G401 (cell line): ENCODE measurements at regions not wholly inside any gene's neighbourhood (a gene's known extent, or its start where the extent isn't known, plus 50 kb on each side); places are given as distances from the start of the nearest gene placed in this dataset.

ENCODE experiments used
- DNase-seq: peaks from one replicate; pipeline ENCODE4 v3.0.0-alpha.2; 2015; ENCODE audit warnings: low spot score
- in situ Hi-C: cut with HindIII; loops from 2 replicates; pipeline ENCODE4 v1.10.0; 2016; ENCODE audit warnings: low sequenced_read_pairs, mixed read lengths

GRCh38 chr2:136185981-136186776 is 68.2 kb upstream of the CXCR4 start:
- peak; percentile 29 for DNase-seq
- in situ Hi-C loops: no loop called here

GRCh38 chr2:136183097-136183496 is 65.1 kb upstream of the CXCR4 start:
- DNase-seq: peak; percentile 9
- in situ Hi-C loops: no loop called here

GRCh38 chr2:136182315-136182714 is 64.4 kb upstream of the CXCR4 start:
- in situ Hi-C loops: no loop called here
- DNase-seq: no peak

GRCh38 chr2:136179602-136179975 is 61.6 kb upstream of the CXCR4 start:
- DNase-seq: no peak
- in situ Hi-C loops: no loop called here

GRCh38 chr2:136178941-136179601 is 61.1 kb upstream of the CXCR4 start:
- DNase-seq: no peak
- in situ Hi-C loops: no loop called here

- in situ Hi-C loops: no loop called here
- DNase-seq: no peak
Observed at GRCh38 chr2:136175868-136176267, 57.9 kb upstream of the CXCR4 start.

GRCh38 chr2:136175466-136175865 is 57.5 kb upstream of the CXCR4 start:
- in situ Hi-C loops: no loop called here
- no peak for DNase-seq

GRCh38 chr2:136173126-136173525 is 55.2 kb upstream of the CXCR4 start:
- no peak for DNase-seq
- in situ Hi-C loops: no loop called here

GRCh38 chr2:136171223-136171622 is 53.3 kb upstream of the CXCR4 start:
- in situ Hi-C loops: no loop called here

GRCh38 chr2:136168720-136169119 is 50.8 kb upstream of the CXCR4 start:
- in situ Hi-C loops: no loop called here
- DNase-seq: no peak

More at GRCh38 chr2:136171223-136171622, 53.3 kb upstream of the CXCR4 start:
- DNase-seq: no peak

- no peak for DNase-seq
- in situ Hi-C loops: no loop called here
Observed at GRCh38 chr2:136167721-136168475, 49.9 kb upstream of the CXCR4 start.
